Peyer's patch (tissue), 4 donors: ENCODE measurements at regions not wholly inside any gene's neighbourhood (a gene's known extent, or its start where the extent isn't known, plus 50 kb on each side); places are given as distances from the start of the nearest gene placed in this dataset.
"Not testable (repeated sequence)": the region's sequence is repeated elsewhere in the genome, so short reads cannot be mapped to it uniquely, and the experiment has no call there.

ENCODE experiments used
- CTCF ChIP-seq, 6 experiments: fragments of 450-650 bp in 4 of 6; fragments of 200-600 bp in 2 of 6; sonication (generic) in 1 of 6; IDR thresholded peaks; one replicate each; pipeline ENCODE4 v1.5.1; 2017 to 2019; ENCODE audit warnings: antibody characterized with exemption in 6 of 6, mild to moderate bottlenecking in 3 of 6, moderate library complexity in 1 of 6
- POLR2A ChIP-seq, 2 donors: fragments of 450-650 bp; IDR thresholded peaks; one replicate each; pipeline ENCODE4 v1.5.1; 2017; ENCODE audit warnings: antibody characterized with exemption in 2 of 2, mild to moderate bottlenecking in 2 of 2, moderate library complexity in 2 of 2

GRCh38 chr2:132273585-132273984 is 111.8 kb upstream of the ANKRD30BL start:
- not testable (repeated sequence) for TF ChIP-seq CTCF, POLR2A (IDR thresholded peaks at IDR 0.05)
